Panc1 (cell line): ENCODE measurements at regions not wholly inside any gene's neighbourhood (a gene's known extent, or its start where the extent isn't known, plus 50 kb on each side); places are given as distances from the start of the nearest gene placed in this dataset.

ENCODE experiments used
- ATAC-seq: fragments of 200-7000 bp; cut with Tn5 transposase; 2 replicates; pipeline ENCODE4 v1.9.1; 2020; ENCODE audit warnings: mild to moderate bottlenecking, moderate library complexity
- BruUV-seq: library from RNA; stranded (reverse); fragments of 400-500 nt; replicated peaks from 2 replicates; lab custom pipeline; 2021; lab: Mats Ljungman, UMichigan
- CTCF ChIA-PET: fragments of 300-600 bp; sonication (Branson Sonifier 250); formaldehyde crosslinking; loops from one replicate; lab custom pipeline; 2022; ENCODE audit warnings: antibody characterized with exemption; lab: Charles Lee
- POLR2A ChIA-PET: fragments of 300-600 bp; sonication (Branson Sonifier 250); formaldehyde crosslinking; loops from one replicate; lab custom pipeline; 2022; ENCODE audit warnings: antibody characterized with exemption; lab: Charles Lee
- DNase-seq: peaks from one replicate; pipeline ENCODE4 v3.0.0-alpha.2; 2010; ENCODE audit warnings: low read depth, low spot score
- H3K27ac ChIP-seq: 2 replicates; pipeline ENCODE4 v1.5.1; 2011; ENCODE audit warnings: mild to moderate bottlenecking, low read length, inconsistent platforms
- H3K27me3 ChIP-seq: fragments of 200-500 bp; sonication (Bioruptor generic); 2 replicates; pipeline ENCODE4 v1.6.0; 2014; ENCODE audit warnings: low read length, inconsistent platforms; ENCODE audit not compliant: control insufficient read depth, insufficient read depth
- H3K36me3 ChIP-seq: fragments of 200-500 bp; sonication (Bioruptor generic); 2 replicates; pipeline ENCODE4 v1.5.1; 2014; ENCODE audit warnings: inconsistent platforms, mild to moderate bottlenecking, low read length, moderate library complexity; ENCODE audit not compliant: control insufficient read depth, insufficient read depth
- H3K4me1 ChIP-seq: 2 replicates; pipeline ENCODE4 v1.5.1; 2011; ENCODE audit warnings: inconsistent platforms, mild to moderate bottlenecking, low read length, moderate library complexity; ENCODE audit not compliant: control insufficient read depth, insufficient read depth
- H3K4me3 ChIP-seq, 2 experiments: 2 replicates each; pipeline ENCODE4 v1.5.1; 2011 to 2012; ENCODE audit warnings: low read depth in 2 of 2, low read length in 2 of 2, mild to moderate bottlenecking in 2 of 2, inconsistent platforms in 1 of 2, moderate library complexity in 1 of 2
- H3K9me3 ChIP-seq: fragments of 200-500 bp; sonication (Bioruptor generic); 2 replicates; pipeline ENCODE4 v1.5.1; 2014; ENCODE audit warnings: low read depth, mild to moderate bottlenecking, inconsistent platforms, low read length, moderate library complexity; ENCODE audit not compliant: control insufficient read depth, insufficient read depth
- CTCF ChIP-seq: fragments of 450-650 bp; IDR thresholded peaks from 2 replicates; pipeline ENCODE4 v1.5.1; 2017; ENCODE audit warnings: mild to moderate bottlenecking
- POLR2AphosphoS5 ChIP-seq: IDR thresholded peaks from 2 replicates; pipeline ENCODE4 v1.6.1; 2012; ENCODE audit warnings: mild to moderate bottlenecking, low read depth, low read length, moderate library complexity
- SIN3A ChIP-seq: IDR thresholded peaks from 2 replicates; pipeline ENCODE4 v1.6.1; 2012; ENCODE audit warnings: low read depth, mild to moderate bottlenecking, low read length, moderate library complexity, borderline replicate concordance; ENCODE audit not compliant: insufficient read depth
- TCF7L2 ChIP-seq: IDR thresholded peaks from 2 replicates; pipeline ENCODE4 v1.6.1; 2011; ENCODE audit warnings: mild to moderate bottlenecking, low read depth, low read length, inconsistent platforms
- in situ Hi-C: cut with HindIII; loops from 2 replicates; pipeline ENCODE4 v1.10.0; 2016; ENCODE audit warnings: low sequenced_read_pairs, low pct_unique_long_range_greater_than_20kb
- intact Hi-C: fragments of 100-400 bp; cut with micrococcal nuclease; formaldehyde crosslinking; loops from one replicate; pipeline ENCODE4 v1.10.0; 2022; ENCODE audit not compliant: unreplicated experiment
- TF ChIP-seq, protein P1 (sequence below), 2 experiments: IDR thresholded peaks; 2 replicates each; pipeline ENCODE4 v1.6.1; 2011 to 2012; ENCODE audit warnings: low read depth in 2 of 2, control low read depth in 1 of 2, low read length in 1 of 2, mild to moderate bottlenecking in 1 of 2, moderate library complexity in 1 of 2; ENCODE audit not compliant: insufficient read depth in 1 of 2

DNA sequence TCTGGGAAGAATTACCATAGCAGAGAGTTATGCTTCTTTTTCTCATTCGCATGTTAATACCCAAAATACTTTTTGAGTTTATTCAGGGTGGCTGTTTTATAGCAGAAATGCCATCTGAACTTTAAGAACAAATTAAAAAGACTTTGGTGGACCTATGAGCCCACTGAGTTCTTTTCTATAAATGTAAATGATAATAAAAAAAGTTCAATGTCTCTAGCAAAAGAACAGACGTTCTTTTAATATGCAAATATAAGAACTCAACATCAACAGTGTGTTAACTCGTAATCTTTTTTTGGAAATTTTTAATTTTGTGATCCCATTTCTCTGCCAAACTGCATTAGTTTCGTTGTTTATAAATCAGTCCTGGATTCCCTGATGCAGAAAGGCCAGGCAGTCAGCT lies 1283.0 kb upstream of the NUDT12 start:
- TF ChIP-seq POLR2AphosphoS5 = no peak

GRCh38 chr5:104843822-104844221 lies 1281.2 kb upstream of the NUDT12 start:
- Histone ChIP-seq H3K36me3 (no peaks in the 10 kb centered on the region), H3K4me3 (no peak overlapping the region), H3K9me3 (no peaks in the 10 kb centered on the region), H3K27ac (no peak overlapping the region), H3K4me1 (no peaks in the 10 kb centered on the region), H3K27me3 (no peaks in the 10 kb centered on the region)
- TF ChIP-seq, protein P1, sequence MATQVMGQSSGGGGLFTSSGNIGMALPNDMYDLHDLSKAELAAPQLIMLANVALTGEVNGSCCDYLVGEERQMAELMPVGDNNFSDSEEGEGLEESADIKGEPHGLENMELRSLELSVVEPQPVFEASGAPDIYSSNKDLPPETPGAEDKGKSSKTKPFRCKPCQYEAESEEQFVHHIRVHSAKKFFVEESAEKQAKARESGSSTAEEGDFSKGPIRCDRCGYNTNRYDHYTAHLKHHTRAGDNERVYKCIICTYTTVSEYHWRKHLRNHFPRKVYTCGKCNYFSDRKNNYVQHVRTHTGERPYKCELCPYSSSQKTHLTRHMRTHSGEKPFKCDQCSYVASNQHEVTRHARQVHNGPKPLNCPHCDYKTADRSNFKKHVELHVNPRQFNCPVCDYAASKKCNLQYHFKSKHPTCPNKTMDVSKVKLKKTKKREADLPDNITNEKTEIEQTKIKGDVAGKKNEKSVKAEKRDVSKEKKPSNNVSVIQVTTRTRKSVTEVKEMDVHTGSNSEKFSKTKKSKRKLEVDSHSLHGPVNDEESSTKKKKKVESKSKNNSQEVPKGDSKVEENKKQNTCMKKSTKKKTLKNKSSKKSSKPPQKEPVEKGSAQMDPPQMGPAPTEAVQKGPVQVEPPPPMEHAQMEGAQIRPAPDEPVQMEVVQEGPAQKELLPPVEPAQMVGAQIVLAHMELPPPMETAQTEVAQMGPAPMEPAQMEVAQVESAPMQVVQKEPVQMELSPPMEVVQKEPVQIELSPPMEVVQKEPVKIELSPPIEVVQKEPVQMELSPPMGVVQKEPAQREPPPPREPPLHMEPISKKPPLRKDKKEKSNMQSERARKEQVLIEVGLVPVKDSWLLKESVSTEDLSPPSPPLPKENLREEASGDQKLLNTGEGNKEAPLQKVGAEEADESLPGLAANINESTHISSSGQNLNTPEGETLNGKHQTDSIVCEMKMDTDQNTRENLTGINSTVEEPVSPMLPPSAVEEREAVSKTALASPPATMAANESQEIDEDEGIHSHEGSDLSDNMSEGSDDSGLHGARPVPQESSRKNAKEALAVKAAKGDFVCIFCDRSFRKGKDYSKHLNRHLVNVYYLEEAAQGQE (IDR thresholded peaks at IDR 0.05; ENCODE audit: insufficient read depth in 1 of 2, low read depth in 2 of 2, low read length in 1 of 2) = no peak
- TF ChIP-seq POLR2AphosphoS5 (no peak), SIN3A (no peak), CTCF (no peak), TCF7L2 (no peak)
- in situ Hi-C loops (no loop called here), intact Hi-C loops (no loop called here)
- ChIA-PET CTCF (no interaction called here), POLR2A (interaction anchor here (0.6 kb wide), 1 partner anchor 325 kb away, joined by 4 read pairs; no protein-coding TSS in a partner anchor)
- BruUV-seq = no TSS peak
- no peak for ATAC-seq
- DNase-seq = no peak

More for the DNA sequence above, 1283.0 kb upstream of the NUDT12 start:
- no peak overlapping the region for H3K4me3 ChIP-seq
- DNase-seq = no peak
- H3K4me1 ChIP-seq = no peaks in the 10 kb centered on the region
- H3K36me3 ChIP-seq = no peaks in the 10 kb centered on the region
- ATAC-seq = no peak
- no peaks in the 10 kb centered on the region for H3K9me3 ChIP-seq
- no TSS peak for BruUV-seq
- in situ Hi-C loops = no loop called here
- CTCF ChIA-PET = no interaction called here
- intact Hi-C loops = no loop called here
- no peak overlapping the region for H3K27ac ChIP-seq
- POLR2A ChIA-PET = no interaction called here
- H3K27me3 ChIP-seq = no peaks in the 10 kb centered on the region

GRCh38 chr5:104840284-104840683 lies 1277.7 kb upstream of the NUDT12 start:
- ChIA-PET CTCF (no interaction called here), POLR2A (no interaction called here)
- no TSS peak for BruUV-seq
- TF ChIP-seq POLR2AphosphoS5 (no peak), TCF7L2 (no peak), CTCF (no peak), SIN3A (no peak)
- TF ChIP-seq, protein P1 (IDR thresholded peaks at IDR 0.05; ENCODE audit: insufficient read depth in 1 of 2, low read depth in 2 of 2, low read length in 1 of 2) = no peak
- DNase-seq (no peak), ATAC-seq (no peak)
- no peaks in the 10 kb centered on the region for H3K9me3 ChIP-seq
- in situ Hi-C loops (no loop called here), intact Hi-C loops (no loop called here)
- H3K4me3 ChIP-seq = no peak overlapping the region
- no peak overlapping the region for H3K27ac ChIP-seq
- H3K27me3 ChIP-seq = no peaks in the 10 kb centered on the region
- H3K36me3 ChIP-seq = no peaks in the 10 kb centered on the region
- H3K4me1 ChIP-seq = no peaks in the 10 kb centered on the region
